HCT116 (cell line): ENCODE measurements at regions not wholly inside any gene's neighbourhood (a gene's known extent, or its start where the extent isn't known, plus 50 kb on each side); places are given as distances from the start of the nearest gene placed in this dataset.

ENCODE experiments used
- ATAC-seq: fragments of 200-7000 bp; cut with Tn5 transposase; 2 replicates; pipeline ENCODE4 v1.9.1; 2020; ENCODE audit warnings: mild to moderate bottlenecking, moderate library complexity
- BruUV-seq: library from RNA; stranded (reverse); fragments of 400-500 nt; replicated peaks from 2 replicates; lab custom pipeline; 2021; lab: Mats Ljungman, UMichigan
- CTCF ChIA-PET: fragments of 300-600 bp; sonication (Branson Sonifier 250); formaldehyde crosslinking; loops from one replicate; lab custom pipeline; 2021; ENCODE audit warnings: antibody characterized with exemption; lab: Charles Lee
- POLR2A ChIA-PET: fragments of 300-600, 350-600 bp; sonication (Branson Sonifier 250); formaldehyde crosslinking; loops from one replicate; lab custom pipeline; 2021; ENCODE audit warnings: antibody characterized with exemption; lab: Charles Lee
- RAD21 ChIA-PET, 2 experiments: fragments of 300-600 bp; sonication (Branson Sonifier 250); formaldehyde crosslinking; loops; one replicate each; lab custom pipeline; 2023; ENCODE audit warnings: low total read pairs in 2 of 2; ENCODE audit not compliant: uncharacterized antibody in 2 of 2, unreplicated experiment in 2 of 2, low non-redundant PET in 1 of 2; lab: Charles Lee
- DNase-seq: peaks from one replicate; pipeline ENCODE4 v3.0.0-alpha.2; 2010; ENCODE audit warnings: low read depth, low spot score
- H2AFZ ChIP-seq: fragments of 200-600 bp; shearing (Covaris generic), sonication (generic); 2 replicates; pipeline ENCODE4 v1.6.1; 2017; ENCODE audit warnings: low read depth, mixed run types, mixed read lengths, antibody characterized with exemption, low read length; ENCODE audit not compliant: poor library complexity, severe bottlenecking
- H3K27ac ChIP-seq: 2 replicates; pipeline ENCODE4 v1.5.1; 2012; ENCODE audit warnings: low read depth, low read length
- H3K27me3 ChIP-seq: fragments of 200-600 bp; sonication (generic); 2 replicates; pipeline ENCODE4 v1.6.1; 2016; ENCODE audit warnings: mixed run types, low read length, mixed read lengths; ENCODE audit not compliant: insufficient read depth
- H3K36me3 ChIP-seq, 2 experiments: fragments of 200-500 bp in 1 of 2; fragments of 200-600 bp in 1 of 2; sonication (Bioruptor generic) in 1 of 2; sonication (generic) in 1 of 2; 2 replicates each; pipeline versions ENCODE4 v1.5.1 to v1.6.1; 2014 to 2016; ENCODE audit warnings: low read length in 2 of 2, inconsistent platforms in 1 of 2, mixed read lengths in 1 of 2, mixed run types in 1 of 2; ENCODE audit not compliant: insufficient read depth in 2 of 2, control insufficient read depth in 1 of 2
- H3K4me1 ChIP-seq, 2 experiments: fragments of 200-600 bp in 1 of 2; sonication (generic) in 1 of 2; 2 replicates each; pipeline versions ENCODE4 v1.5.1 to v1.6.1; 2012 to 2017; ENCODE audit warnings: low read length in 2 of 2, inconsistent platforms in 1 of 2, mild to moderate bottlenecking in 1 of 2, mixed read lengths in 1 of 2, mixed run types in 1 of 2, moderate library complexity in 1 of 2; ENCODE audit not compliant: insufficient read depth in 2 of 2, control insufficient read depth in 1 of 2
- H3K4me2 ChIP-seq: fragments of 200-600 bp; sonication (generic); 2 replicates; pipeline ENCODE4 v1.6.1; 2017; ENCODE audit warnings: mixed run types, low read length, mixed read lengths
- H3K4me3 ChIP-seq, 2 experiments: fragments of 200-600 bp in 1 of 2; sonication (generic) in 1 of 2; replicated peaks in 1 of 2; 2 replicates each; pipeline ENCODE4 v1.5.1; 2011 to 2016; ENCODE audit warnings: low read length in 2 of 2, control low read depth in 1 of 2, low read depth in 1 of 2, mild to moderate bottlenecking in 1 of 2, mixed read lengths in 1 of 2, mixed run types in 1 of 2
- H3K79me2 ChIP-seq: fragments of 200-600 bp; sonication (generic); 2 replicates; pipeline ENCODE4 v1.6.1; 2017; ENCODE audit warnings: mild to moderate bottlenecking, mixed run types, low read length, moderate library complexity, mixed read lengths; ENCODE audit not compliant: insufficient read depth
- H3K9ac ChIP-seq: fragments of 200-600 bp; sonication (generic); 2 replicates; pipeline ENCODE4 v1.6.1; 2016; ENCODE audit warnings: low read length, mixed read lengths
- H3K9me2 ChIP-seq: fragments of 200-600 bp; sonication (generic), shearing (Covaris generic); 2 replicates; pipeline ENCODE4 v1.6.1; 2017; ENCODE audit warnings: mixed run types, mild to moderate bottlenecking, moderate library complexity; ENCODE audit not compliant: insufficient read depth
- H3K9me3 ChIP-seq, 2 experiments: fragments of 200-500 bp in 1 of 2; fragments of 200-600 bp in 1 of 2; sonication (Bioruptor generic) in 1 of 2; sonication (generic) in 1 of 2; 2 replicates each; pipeline ENCODE4 v1.6.1; 2014 to 2017; ENCODE audit warnings: low read length in 2 of 2, mixed read lengths in 2 of 2, inconsistent platforms in 1 of 2, low read depth in 1 of 2, mild to moderate bottlenecking in 1 of 2, mixed run types in 1 of 2, moderate library complexity in 1 of 2; ENCODE audit not compliant: control insufficient read depth in 1 of 2, insufficient read depth in 1 of 2
- H4K20me1 ChIP-seq: fragments of 200-600 bp; sonication (generic), shearing (Covaris generic); 2 replicates; pipeline ENCODE4 v1.6.1; 2017; ENCODE audit warnings: mixed run types, mild to moderate bottlenecking, moderate library complexity; ENCODE audit not compliant: insufficient read depth
- CBX3 ChIP-seq: IDR thresholded peaks from 2 replicates; pipeline ENCODE4 v1.6.1; 2012; ENCODE audit warnings: low read depth
- CEBPB ChIP-seq: IDR thresholded peaks from 2 replicates; pipeline ENCODE4 v1.6.1; 2012; ENCODE audit warnings: low read depth
- ELF1 ChIP-seq: IDR thresholded peaks from 2 replicates; pipeline ENCODE4 v1.6.1; 2012; ENCODE audit warnings: low read depth, borderline replicate concordance
- EZH2phosphoT487 ChIP-seq: fragments of 200-600 bp; IDR thresholded peaks from 2 replicates; pipeline ENCODE4 v1.6.1; 2018; ENCODE audit warnings: antibody characterized with exemption, borderline replicate concordance
- FOSL1 ChIP-seq: IDR thresholded peaks from 2 replicates; pipeline ENCODE4 v1.6.1; 2012; ENCODE audit warnings: low read depth
- JUND ChIP-seq: IDR thresholded peaks from 2 replicates; pipeline ENCODE4 v1.6.1; 2012
- RAD21 ChIP-seq: IDR thresholded peaks from 2 replicates; pipeline ENCODE4 v1.6.1; 2012; ENCODE audit warnings: low read depth, mild to moderate bottlenecking
- SIN3A ChIP-seq: IDR thresholded peaks from 2 replicates; pipeline ENCODE4 v1.6.1; 2012; ENCODE audit warnings: low read depth
- SP1 ChIP-seq: IDR thresholded peaks from 2 replicates; pipeline ENCODE4 v1.6.1; 2012; ENCODE audit warnings: low read depth
- SRF ChIP-seq: IDR thresholded peaks from 2 replicates; pipeline ENCODE4 v1.6.1; 2012; ENCODE audit warnings: low read depth
- YY1 ChIP-seq: IDR thresholded peaks from 2 replicates; pipeline ENCODE4 v1.6.1; 2011; ENCODE audit warnings: low read length, low read depth, moderate library complexity, mild to moderate bottlenecking; ENCODE audit not compliant: insufficient replicate concordance; ENCODE audit errors: extremely low read depth
- ZFX ChIP-seq: fragments of 450-650 bp; IDR thresholded peaks from 2 replicates; pipeline ENCODE4 v1.6.1; 2017
- ZNF274 ChIP-seq: fragments of 200-500 bp; sonication (Bioruptor generic); IDR thresholded peaks from 2 replicates; pipeline ENCODE4 v1.6.1; 2014; ENCODE audit warnings: mild to moderate bottlenecking, low read depth, low read length, inconsistent platforms
- intact Hi-C: fragments of 100-400 bp; cut with micrococcal nuclease; formaldehyde crosslinking; loops from 2 replicates; pipeline ENCODE4 v1.10.0; 2022
- TF ChIP-seq, protein P1 (sequence below): IDR thresholded peaks from 2 replicates; pipeline ENCODE4 v1.6.1; 2012
- TF ChIP-seq, protein P2 (sequence below): IDR thresholded peaks from 2 replicates; pipeline ENCODE4 v1.6.1; 2012; ENCODE audit warnings: low read depth
- TF ChIP-seq, protein P3 (sequence below): IDR thresholded peaks from 2 replicates; pipeline ENCODE4 v1.6.1; 2011; ENCODE audit warnings: mild to moderate bottlenecking, low read length, moderate library complexity; ENCODE audit not compliant: insufficient replicate concordance; ENCODE audit errors: extremely low read depth

DNA sequence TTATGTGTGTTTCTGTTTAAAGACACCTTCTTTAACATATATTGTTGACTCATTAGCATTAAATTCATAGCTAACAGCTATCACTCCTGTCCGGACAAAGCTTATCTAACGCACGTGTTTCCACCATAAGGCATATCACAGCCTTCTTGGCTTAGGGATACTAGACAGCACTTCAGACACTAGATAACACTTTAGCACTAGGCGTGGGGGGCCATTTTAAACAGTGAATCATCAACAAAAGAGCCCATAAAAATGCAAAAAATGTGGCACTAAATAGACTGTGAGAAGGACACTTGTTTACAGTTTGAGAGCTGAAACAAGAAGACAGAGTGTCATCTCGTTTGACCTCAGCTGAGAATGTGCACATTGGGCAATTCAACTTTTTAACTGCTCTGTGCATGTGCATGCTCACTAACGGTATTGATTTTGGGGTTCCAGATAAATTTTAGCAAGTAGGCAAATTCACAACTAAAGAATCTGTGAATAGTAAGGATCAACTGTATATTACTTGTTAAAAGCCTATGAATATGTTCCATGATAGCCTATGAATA, 58.9 kb upstream of the RAI2 start:
- H3K27ac ChIP-seq: no peak overlapping the region
- no peak for ATAC-seq
- H3K4me1 ChIP-seq: no peaks in the 10 kb centered on the region
- no peak overlapping the region for H2AFZ ChIP-seq
- no peak overlapping the region for H3K4me3 ChIP-seq
- TF ChIP-seq RAD21: no peak
- TF ChIP-seq ELF1: no peak
- no peak for TF ChIP-seq SP1
- no peak for TF ChIP-seq CBX3
- no peak for TF ChIP-seq EZH2phosphoT487
- TF ChIP-seq SIN3A: no peak
- TF ChIP-seq, protein P1, sequence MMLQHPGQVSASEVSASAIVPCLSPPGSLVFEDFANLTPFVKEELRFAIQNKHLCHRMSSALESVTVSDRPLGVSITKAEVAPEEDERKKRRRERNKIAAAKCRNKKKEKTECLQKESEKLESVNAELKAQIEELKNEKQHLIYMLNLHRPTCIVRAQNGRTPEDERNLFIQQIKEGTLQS: no peak
- no peak for TF ChIP-seq JUND
- TF ChIP-seq ZNF274: no peak
- no peak for TF ChIP-seq ZFX
- TF ChIP-seq, protein P2, sequence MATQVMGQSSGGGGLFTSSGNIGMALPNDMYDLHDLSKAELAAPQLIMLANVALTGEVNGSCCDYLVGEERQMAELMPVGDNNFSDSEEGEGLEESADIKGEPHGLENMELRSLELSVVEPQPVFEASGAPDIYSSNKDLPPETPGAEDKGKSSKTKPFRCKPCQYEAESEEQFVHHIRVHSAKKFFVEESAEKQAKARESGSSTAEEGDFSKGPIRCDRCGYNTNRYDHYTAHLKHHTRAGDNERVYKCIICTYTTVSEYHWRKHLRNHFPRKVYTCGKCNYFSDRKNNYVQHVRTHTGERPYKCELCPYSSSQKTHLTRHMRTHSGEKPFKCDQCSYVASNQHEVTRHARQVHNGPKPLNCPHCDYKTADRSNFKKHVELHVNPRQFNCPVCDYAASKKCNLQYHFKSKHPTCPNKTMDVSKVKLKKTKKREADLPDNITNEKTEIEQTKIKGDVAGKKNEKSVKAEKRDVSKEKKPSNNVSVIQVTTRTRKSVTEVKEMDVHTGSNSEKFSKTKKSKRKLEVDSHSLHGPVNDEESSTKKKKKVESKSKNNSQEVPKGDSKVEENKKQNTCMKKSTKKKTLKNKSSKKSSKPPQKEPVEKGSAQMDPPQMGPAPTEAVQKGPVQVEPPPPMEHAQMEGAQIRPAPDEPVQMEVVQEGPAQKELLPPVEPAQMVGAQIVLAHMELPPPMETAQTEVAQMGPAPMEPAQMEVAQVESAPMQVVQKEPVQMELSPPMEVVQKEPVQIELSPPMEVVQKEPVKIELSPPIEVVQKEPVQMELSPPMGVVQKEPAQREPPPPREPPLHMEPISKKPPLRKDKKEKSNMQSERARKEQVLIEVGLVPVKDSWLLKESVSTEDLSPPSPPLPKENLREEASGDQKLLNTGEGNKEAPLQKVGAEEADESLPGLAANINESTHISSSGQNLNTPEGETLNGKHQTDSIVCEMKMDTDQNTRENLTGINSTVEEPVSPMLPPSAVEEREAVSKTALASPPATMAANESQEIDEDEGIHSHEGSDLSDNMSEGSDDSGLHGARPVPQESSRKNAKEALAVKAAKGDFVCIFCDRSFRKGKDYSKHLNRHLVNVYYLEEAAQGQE: no peak
- no peak for TF ChIP-seq SRF
- no peak for TF ChIP-seq YY1
- no peak for TF ChIP-seq FOSL1
- TF ChIP-seq, protein P3, sequence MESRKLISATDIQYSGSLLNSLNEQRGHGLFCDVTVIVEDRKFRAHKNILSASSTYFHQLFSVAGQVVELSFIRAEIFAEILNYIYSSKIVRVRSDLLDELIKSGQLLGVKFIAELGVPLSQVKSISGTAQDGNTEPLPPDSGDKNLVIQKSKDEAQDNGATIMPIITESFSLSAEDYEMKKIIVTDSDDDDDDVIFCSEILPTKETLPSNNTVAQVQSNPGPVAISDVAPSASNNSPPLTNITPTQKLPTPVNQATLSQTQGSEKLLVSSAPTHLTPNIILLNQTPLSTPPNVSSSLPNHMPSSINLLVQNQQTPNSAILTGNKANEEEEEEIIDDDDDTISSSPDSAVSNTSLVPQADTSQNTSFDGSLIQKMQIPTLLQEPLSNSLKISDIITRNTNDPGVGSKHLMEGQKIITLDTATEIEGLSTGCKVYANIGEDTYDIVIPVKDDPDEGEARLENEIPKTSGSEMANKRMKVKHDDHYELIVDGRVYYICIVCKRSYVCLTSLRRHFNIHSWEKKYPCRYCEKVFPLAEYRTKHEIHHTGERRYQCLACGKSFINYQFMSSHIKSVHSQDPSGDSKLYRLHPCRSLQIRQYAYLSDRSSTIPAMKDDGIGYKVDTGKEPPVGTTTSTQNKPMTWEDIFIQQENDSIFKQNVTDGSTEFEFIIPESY: no peak
- no peak for TF ChIP-seq CEBPB
- CTCF ChIA-PET: no interaction called here
- peaks cover 3% of the 10 kb centered on the region; the same call in 1 of the 2 replicates for H3K27me3 ChIP-seq
- DNase-seq: no peak
- intact Hi-C loops: no loop called here
- no peak overlapping the region for H3K9ac ChIP-seq
- H3K9me2 ChIP-seq: no peaks in the 10 kb centered on the region
- no peaks in the 10 kb centered on the region for H3K9me3 ChIP-seq
- H4K20me1 ChIP-seq: no peaks in the 10 kb centered on the region
- POLR2A ChIA-PET: no interaction called here
- no TSS peak for BruUV-seq
- H3K4me2 ChIP-seq: no peak overlapping the region
- RAD21 ChIA-PET: no interaction called here
- no peaks in the 10 kb centered on the region for H3K79me2 ChIP-seq
- H3K36me3 ChIP-seq: no peaks in the 10 kb centered on the region
